NB4 (cell line): ENCODE measurements at regions not wholly inside any gene's neighbourhood (a gene's known extent, or its start where the extent isn't known, plus 50 kb on each side); places are given as distances from the start of the nearest gene placed in this dataset.

Source experiments
- DNase-seq: peaks from one replicate; pipeline ENCODE4 v3.0.0; 2010; ENCODE audit warnings: low read depth
- H3K4me3 ChIP-seq: one replicate; pipeline ENCODE4 v1.5.1; 2011; ENCODE audit warnings: mild to moderate bottlenecking, low read depth, low read length, moderate library complexity
- MYC ChIP-seq: IDR thresholded peaks from 2 replicates; pipeline ENCODE4 v1.6.1; 2011; ENCODE audit warnings: low read depth, low read length
- POLR2A ChIP-seq: IDR thresholded peaks from 2 replicates; pipeline ENCODE4 v1.6.1; 2011; ENCODE audit warnings: mild to moderate bottlenecking; ENCODE audit not compliant: insufficient read length; ENCODE audit errors: extremely low read depth
- TF ChIP-seq, protein P1 (sequence below): IDR thresholded peaks from 2 replicates; pipeline ENCODE4 v1.6.1; 2011; ENCODE audit warnings: low read depth, low read length
- TF ChIP-seq, protein P2 (sequence below): IDR thresholded peaks from one replicate; pipeline ENCODE4 v1.5.1; 2012; ENCODE audit warnings: low read depth, low read length

DNA sequence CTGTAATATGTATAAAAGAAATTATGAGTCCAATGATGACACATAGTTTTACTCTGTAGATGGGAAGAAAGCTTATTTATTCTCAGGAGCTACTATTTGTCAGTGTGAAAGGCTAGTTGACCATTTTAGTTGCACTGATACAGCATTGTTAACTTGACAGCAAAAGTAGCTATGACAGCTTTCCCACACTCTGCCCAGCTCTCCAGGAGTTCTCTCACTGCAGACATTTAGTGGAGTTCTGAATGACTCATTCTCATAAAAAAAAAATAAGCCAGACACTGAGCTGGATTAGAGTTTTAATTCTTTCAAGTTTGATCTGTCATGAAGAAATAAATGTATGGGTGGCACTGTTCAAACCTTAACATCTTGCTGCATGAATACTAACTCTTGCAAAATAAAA, 77.2 kb upstream of the CFAP20DC start:
- no peak overlapping the region for H3K4me3 ChIP-seq
- no peak for DNase-seq
- TF ChIP-seq, protein P1, sequence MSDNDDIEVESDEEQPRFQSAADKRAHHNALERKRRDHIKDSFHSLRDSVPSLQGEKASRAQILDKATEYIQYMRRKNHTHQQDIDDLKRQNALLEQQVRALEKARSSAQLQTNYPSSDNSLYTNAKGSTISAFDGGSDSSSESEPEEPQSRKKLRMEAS, result no peak
- TF ChIP-seq, protein P2, sequence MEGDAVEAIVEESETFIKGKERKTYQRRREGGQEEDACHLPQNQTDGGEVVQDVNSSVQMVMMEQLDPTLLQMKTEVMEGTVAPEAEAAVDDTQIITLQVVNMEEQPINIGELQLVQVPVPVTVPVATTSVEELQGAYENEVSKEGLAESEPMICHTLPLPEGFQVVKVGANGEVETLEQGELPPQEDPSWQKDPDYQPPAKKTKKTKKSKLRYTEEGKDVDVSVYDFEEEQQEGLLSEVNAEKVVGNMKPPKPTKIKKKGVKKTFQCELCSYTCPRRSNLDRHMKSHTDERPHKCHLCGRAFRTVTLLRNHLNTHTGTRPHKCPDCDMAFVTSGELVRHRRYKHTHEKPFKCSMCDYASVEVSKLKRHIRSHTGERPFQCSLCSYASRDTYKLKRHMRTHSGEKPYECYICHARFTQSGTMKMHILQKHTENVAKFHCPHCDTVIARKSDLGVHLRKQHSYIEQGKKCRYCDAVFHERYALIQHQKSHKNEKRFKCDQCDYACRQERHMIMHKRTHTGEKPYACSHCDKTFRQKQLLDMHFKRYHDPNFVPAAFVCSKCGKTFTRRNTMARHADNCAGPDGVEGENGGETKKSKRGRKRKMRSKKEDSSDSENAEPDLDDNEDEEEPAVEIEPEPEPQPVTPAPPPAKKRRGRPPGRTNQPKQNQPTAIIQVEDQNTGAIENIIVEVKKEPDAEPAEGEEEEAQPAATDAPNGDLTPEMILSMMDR, result no peak
- TF ChIP-seq MYC (no peak), POLR2A (no peak)

DNA sequence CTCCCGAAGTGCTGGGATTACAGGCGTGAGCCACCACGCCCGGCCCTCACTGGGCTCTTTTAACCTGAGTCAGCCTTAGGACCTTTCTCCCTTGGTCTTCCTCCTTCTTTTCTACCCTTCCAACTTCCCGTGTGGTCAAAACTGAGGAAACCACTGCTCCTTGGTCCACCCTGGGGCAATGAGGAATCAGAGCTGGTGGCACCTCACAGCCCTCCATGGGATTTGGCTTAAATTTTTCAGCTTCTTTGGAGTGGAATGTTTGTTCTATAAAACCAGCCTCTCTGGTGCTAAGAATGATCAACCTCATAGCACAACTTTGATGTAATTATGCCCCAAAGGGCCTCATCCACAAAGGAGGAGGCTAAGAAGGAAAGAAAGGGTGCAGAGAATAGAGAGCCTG, 76.6 kb upstream of the CFAP20DC start:
- no peak for DNase-seq
- TF ChIP-seq MYC (no peak), POLR2A (no peak)
- TF ChIP-seq, protein P1, result no peak
- TF ChIP-seq, protein P2, result no peak
- no peak overlapping the region for H3K4me3 ChIP-seq

DNA sequence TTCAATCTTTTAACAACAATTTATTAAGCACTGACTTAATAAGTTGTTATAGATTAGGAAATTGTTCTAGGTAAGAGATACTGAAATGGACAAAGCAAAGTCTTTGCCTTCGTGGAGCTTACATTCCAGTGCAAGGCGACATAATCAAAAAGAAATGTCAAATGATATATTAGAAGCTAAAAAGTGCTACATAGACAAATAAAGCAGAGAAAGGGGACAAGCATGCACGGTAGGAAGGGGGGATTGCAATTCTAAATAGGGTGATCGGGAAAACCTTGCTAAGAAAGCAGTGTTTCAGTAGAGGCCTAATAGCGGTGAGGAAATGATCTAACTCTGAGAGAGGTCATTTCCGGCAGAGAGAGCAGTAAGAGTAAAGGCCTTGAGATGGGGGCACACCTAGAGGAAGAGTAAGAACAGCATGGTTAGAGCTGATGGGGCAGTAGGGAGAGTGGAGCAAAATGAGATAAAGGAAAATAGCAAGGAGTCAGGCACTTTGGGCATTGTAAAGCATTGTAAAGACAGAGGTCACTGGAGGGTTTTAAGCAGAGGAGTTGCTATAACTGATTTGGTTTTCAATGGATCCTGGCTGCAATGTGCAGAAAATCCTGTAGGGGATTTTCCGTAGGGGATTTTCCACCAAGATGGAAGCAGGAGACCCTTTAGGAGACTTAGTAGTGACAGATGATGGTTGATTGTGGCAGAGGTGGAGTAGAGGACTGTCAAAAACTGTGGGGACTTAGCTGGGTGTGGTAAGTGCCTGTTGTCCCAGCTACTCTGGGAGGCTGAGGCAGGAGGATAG, 71.7 kb upstream of the CFAP20DC start:
- no peak overlapping the region for H3K4me3 ChIP-seq
- DNase-seq, result no peak
- TF ChIP-seq, protein P1, result no peak
- TF ChIP-seq, protein P2, result no peak
- TF ChIP-seq MYC, result no peak
- no peak for TF ChIP-seq POLR2A

DNA sequence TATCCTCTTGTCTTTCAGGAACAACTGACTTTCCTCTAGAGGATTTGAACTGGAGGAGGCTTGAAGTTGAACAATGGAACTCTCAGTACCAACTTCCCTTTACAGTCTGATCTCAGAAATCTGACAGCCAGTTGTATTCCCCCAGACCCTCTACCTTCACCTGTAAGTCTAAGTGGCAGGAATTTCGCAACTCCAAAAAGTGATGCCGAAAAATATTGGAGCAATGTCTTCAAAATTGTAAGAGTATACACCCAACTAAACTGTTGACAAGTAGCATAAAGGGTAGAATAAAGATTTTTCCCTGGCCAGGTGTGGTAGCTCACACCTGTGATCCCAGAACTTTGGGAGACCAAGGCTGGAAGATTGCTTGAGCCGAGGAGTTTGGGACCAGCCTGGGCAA, 69.1 kb upstream of the CFAP20DC start:
- no peak overlapping the region for H3K4me3 ChIP-seq
- DNase-seq, result no peak
- TF ChIP-seq POLR2A, result no peak

DNA sequence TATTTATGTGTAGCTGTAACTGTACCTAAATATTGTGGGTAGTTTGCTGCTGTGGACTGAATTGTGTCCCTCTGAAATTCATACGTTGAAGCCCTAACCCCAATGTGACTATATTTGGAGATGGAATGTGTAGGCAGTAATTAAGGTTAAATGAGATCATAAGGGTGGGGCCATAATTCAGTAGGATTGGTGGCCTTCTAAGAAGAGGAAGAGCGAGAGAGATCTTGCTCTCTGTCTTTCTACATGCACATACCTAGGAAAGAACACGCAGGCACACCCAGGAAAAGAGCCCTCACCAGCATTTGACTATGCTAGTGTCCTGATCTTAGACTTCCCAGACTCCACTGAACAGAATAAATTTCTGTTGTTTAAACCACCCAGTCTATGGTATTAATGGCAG, 67.6 kb upstream of the CFAP20DC start:
- H3K4me3 ChIP-seq, result no peak overlapping the region
- TF ChIP-seq, protein P2, result no peak
- TF ChIP-seq, protein P1, result no peak
- TF ChIP-seq MYC (no peak), POLR2A (no peak)
- DNase-seq, result no peak

DNA sequence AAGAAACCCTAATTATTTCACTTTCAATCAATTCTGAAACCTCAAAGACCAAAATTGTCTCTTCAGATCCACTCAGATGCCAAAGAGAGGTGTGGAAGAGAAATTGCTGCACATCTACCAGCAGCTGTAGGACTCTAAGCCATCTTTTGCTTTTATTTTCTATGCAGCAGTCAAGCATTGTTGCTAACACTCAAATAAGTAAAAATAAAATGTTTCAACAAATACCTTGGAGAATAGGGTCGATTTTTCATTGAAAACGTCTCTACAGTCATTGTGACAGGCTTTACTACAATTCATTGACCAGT, 66.4 kb upstream of the CFAP20DC start:
- no peak for DNase-seq
- H3K4me3 ChIP-seq, result no peak overlapping the region

More for the DNA sequence above, 66.4 kb upstream of the CFAP20DC start:
- TF ChIP-seq POLR2A (no peak), MYC (no peak)
- TF ChIP-seq, protein P1, result no peak
- TF ChIP-seq, protein P2, result no peak
